ENCODE measurements at regions not wholly inside any gene's neighbourhood (a gene's known extent, or its start where the extent isn't known, plus 50 kb on each side); places are given as distances from the start of the nearest gene placed in this dataset.
"Not testable (repeated sequence)": the region's sequence is repeated elsewhere in the genome, so short reads cannot be mapped to it uniquely, and the experiment has no call there.

- not testable (repeated sequence) for TF ChIP-seq EZH2 (IDR thresholded peaks at IDR 0.05; ENCODE audit: insufficient read depth, low read length); CTCF (IDR thresholded peaks at IDR 0.05; ENCODE audit: insufficient read depth, low read depth, low read length)
Measured at GRCh38 chr2:195564625-195565135, 92.3 kb upstream of the SLC39A10 start.
